GM18499 (cell line): ENCODE measurements at regions not wholly inside any gene's neighbourhood (a gene's known extent, or its start where the extent isn't known, plus 50 kb on each side); places are given as distances from the start of the nearest gene placed in this dataset.
"Not testable (repeated sequence)": the region's sequence is repeated elsewhere in the genome, so short reads cannot be mapped to it uniquely, and the experiment has no call there.

Experiments
- ATAC-seq: cut with Tn5 transposase; IDR thresholded peaks from one replicate; pipeline ENCODE4 v1.9.1; 2021; ENCODE audit warnings: moderate number of reproducible peaks; ENCODE audit not compliant: insufficient read depth, unreplicated experiment

- ATAC-seq, result not testable (repeated sequence)
Observed at GRCh38 chr7:65193334-65194058, 180.2 kb upstream of the ZNF92 start.

DNA sequence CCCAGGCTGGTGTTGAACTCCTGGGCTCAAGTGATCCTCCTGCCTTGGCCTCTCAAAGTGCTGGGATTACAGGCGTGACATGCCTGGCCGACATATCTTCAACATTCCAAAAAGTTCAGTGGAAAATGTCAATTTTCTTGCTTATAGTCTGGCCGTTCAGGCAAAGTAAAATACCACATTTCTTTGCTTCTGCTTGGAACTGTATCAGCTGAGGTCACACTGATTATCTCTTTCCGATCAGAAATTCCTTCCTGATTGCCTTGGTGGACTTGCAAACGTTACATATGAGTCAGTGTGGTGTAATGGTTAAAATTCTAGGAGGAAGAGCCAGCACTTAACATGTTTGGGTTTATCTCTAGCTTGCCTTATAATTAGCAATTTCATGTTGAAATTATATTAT is 170.6 kb upstream of the ERV3-1 start:
- ATAC-seq, result not testable (repeated sequence)

GRCh38 chr7:65150105-65150504 is 143.6 kb upstream of the ERV3-1 start:
- ATAC-seq, result not testable (repeated sequence)

- not testable (repeated sequence) for ATAC-seq
Observed at GRCh38 chr7:65146118-65146914, 139.8 kb upstream of the ERV3-1 start.

- not testable (repeated sequence) for ATAC-seq
Observed at GRCh38 chr7:65145710-65146109, 139.2 kb upstream of the ERV3-1 start.

- ATAC-seq, result not testable (repeated sequence)
Observed at GRCh38 chr7:65145008-65145407, 138.5 kb upstream of the ERV3-1 start.

GRCh38 chr7:65144557-65144956 is 138.1 kb upstream of the ERV3-1 start:
- ATAC-seq, result not testable (repeated sequence)

DNA sequence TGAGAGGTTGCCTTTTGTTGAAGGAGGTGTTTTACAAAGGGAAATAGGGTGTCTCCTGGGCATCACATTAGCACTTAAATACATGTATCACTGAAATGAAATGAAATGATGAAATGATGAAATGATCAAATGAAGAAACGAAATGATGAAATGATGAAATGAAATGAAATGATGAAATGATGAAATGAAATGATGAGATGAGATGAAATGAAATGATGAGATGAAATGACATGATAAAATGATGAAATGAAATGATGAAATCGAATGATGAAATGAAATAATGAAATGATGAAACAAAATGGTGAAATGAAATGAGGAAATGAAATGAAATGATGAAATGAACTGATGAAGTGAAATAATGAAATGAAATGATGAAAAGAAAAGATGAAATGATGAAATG is 137.6 kb upstream of the ERV3-1 start:
- not testable (repeated sequence) for ATAC-seq

DNA sequence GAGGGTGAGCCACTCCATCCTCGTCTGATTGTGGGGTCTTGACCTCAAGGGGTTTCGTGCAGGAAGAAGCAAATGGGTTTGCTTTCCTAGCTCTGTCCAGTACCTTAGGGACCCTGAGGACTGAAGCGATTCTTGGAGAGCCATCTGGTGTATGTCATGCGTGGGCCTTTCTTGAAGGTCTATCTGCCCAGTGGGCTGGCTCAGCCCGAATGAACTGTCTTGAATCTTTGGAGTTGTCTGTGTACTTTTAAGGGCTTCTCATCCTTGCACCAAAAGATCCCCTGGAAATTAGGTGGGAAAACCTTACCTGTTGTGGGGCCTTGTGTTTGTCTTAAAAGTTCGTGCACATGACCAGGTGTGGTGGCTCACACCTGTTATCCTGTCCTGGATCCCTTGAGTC is 135.4 kb upstream of the ERV3-1 start:
- ATAC-seq, result not testable (repeated sequence)

DNA sequence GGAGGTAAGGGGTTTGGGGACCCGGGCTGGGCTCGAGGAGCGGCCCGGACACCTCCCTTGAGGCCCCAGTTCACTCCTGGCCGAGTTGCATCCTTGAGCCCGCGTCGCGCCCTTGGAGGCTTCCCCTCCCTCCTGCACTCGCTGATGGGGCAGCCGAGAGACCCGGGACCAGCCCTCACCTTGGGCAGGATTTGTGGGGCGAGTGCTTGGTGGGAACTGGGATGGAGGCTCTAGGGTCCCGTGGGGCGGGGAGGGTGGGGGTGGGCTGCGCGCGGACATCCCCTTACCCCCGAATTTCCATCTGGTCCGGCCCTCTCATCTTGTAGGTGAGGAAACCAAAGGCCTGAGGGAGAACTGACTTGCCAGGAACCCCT is 134.9 kb upstream of the ERV3-1 start:
- not testable (repeated sequence) for ATAC-seq

GRCh38 chr7:65140543-65141404 is 134.3 kb upstream of the ERV3-1 start:
- ATAC-seq, result not testable (repeated sequence)

GRCh38 chr7:65136850-65137249 is 130.4 kb upstream of the ERV3-1 start:
- not testable (repeated sequence) for ATAC-seq

GRCh38 chr7:65133087-65133486 is 126.6 kb upstream of the ERV3-1 start:
- ATAC-seq, result not testable (repeated sequence)

- not testable (repeated sequence) for ATAC-seq
Observed at GRCh38 chr7:65132256-65132655, 125.8 kb upstream of the ERV3-1 start.

GRCh38 chr7:65127364-65127763 is 120.9 kb upstream of the ERV3-1 start:
- ATAC-seq, result not testable (repeated sequence)

GRCh38 chr7:65124600-65124999 is 118.1 kb upstream of the ERV3-1 start:
- not testable (repeated sequence) for ATAC-seq

- ATAC-seq, result not testable (repeated sequence)
Observed at GRCh38 chr7:65105650-65106203, 99.2 kb upstream of the ERV3-1 start.

GRCh38 chr7:65100499-65100898 is 94.0 kb upstream of the ERV3-1 start:
- ATAC-seq, result not testable (repeated sequence)

GRCh38 chr7:65081669-65082055 is 75.2 kb upstream of the ERV3-1 start:
- ATAC-seq, result not testable (repeated sequence)
